Fibroblast of lung (primary cell): ENCODE measurements at regions not wholly inside any gene's neighbourhood (a gene's known extent, or its start where the extent isn't known, plus 50 kb on each side); places are given as distances from the start of the nearest gene placed in this dataset.

Experiments
- CTCF ChIP-seq, 2 donors: IDR thresholded peaks in 1 of 2; conservative IDR thresholded peaks in 1 of 2; 1 replicate in 1 of 2; 2 replicates in 1 of 2; pipeline ENCODE4 v1.5.1; 2011 to 2012; ENCODE audit warnings: low read length in 2 of 2, control low read depth in 1 of 2, inconsistent platforms in 1 of 2, low read depth in 1 of 2, mild to moderate bottlenecking in 1 of 2
- EZH2 ChIP-seq: IDR thresholded peaks from 2 replicates; pipeline ENCODE4 v1.5.1; 2012; ENCODE audit warnings: low read length, control low read depth, mild to moderate bottlenecking; ENCODE audit errors: missing control alignments

- TF ChIP-seq CTCF (conservative IDR thresholded peaks at IDR 0.05 in 1 of 2, IDR thresholded peaks at IDR 0.05 in 1 of 2; ENCODE audit: low read depth in 1 of 2, low read length in 2 of 2) (no peak), EZH2 (no peak)
Measured at GRCh38 chr21:38929652-38930051, 123.9 kb downstream of the ETS2 start.
